DND-41 (cell line): ENCODE measurements at regions not wholly inside any gene's neighbourhood (a gene's known extent, or its start where the extent isn't known, plus 50 kb on each side); places are given as distances from the start of the nearest gene placed in this dataset.

Source experiments
- ATAC-seq: fragments of 200-7000 bp; cut with Tn5 transposase; 3 replicates; pipeline ENCODE4 v1.9.1; 2021; ENCODE audit warnings: low read depth; ENCODE audit not compliant: insufficient read depth
- DNase-seq: peaks from one replicate; pipeline ENCODE4 v3.0.0-alpha.2; 2020
- H2AFZ ChIP-seq: 2 replicates; pipeline ENCODE4 v1.6.0; 2012; ENCODE audit warnings: low read depth, low read length
- H3K27ac ChIP-seq: 2 replicates; pipeline ENCODE4 v1.5.1; 2012; ENCODE audit warnings: low read length, inconsistent platforms
- H3K27me3 ChIP-seq: fragments of 200-600 bp; sonication (generic); 2 replicates; pipeline ENCODE4 v1.6.0; 2012; ENCODE audit warnings: low read length, mild to moderate bottlenecking, inconsistent platforms; ENCODE audit not compliant: insufficient read depth, poor library complexity
- H3K36me3 ChIP-seq: 2 replicates; pipeline ENCODE4 v1.5.1; 2012; ENCODE audit warnings: low read length, inconsistent platforms; ENCODE audit not compliant: insufficient read depth
- H3K4me1 ChIP-seq: 2 replicates; pipeline ENCODE4 v1.5.1; 2012; ENCODE audit warnings: mild to moderate bottlenecking, low read length; ENCODE audit not compliant: insufficient read depth
- H3K4me2 ChIP-seq: 2 replicates; pipeline ENCODE4 v1.6.0; 2012; ENCODE audit warnings: mild to moderate bottlenecking, moderate library complexity, low read length, inconsistent platforms; ENCODE audit not compliant: insufficient read depth
- H3K4me3 ChIP-seq, 2 experiments: fragments of 200-600 bp in 1 of 2; shearing (Covaris generic) in 1 of 2; 2 replicates each; pipeline ENCODE4 v1.5.1; 2012 to 2016; ENCODE audit warnings: inconsistent platforms in 2 of 2, low read length in 2 of 2, mild to moderate bottlenecking in 2 of 2, low read depth in 1 of 2, moderate library complexity in 1 of 2
- H3K79me2 ChIP-seq: 2 replicates; pipeline ENCODE4 v1.6.0; 2012; ENCODE audit warnings: low read length, inconsistent platforms; ENCODE audit not compliant: insufficient read depth
- H3K9ac ChIP-seq: 2 replicates; pipeline ENCODE4 v1.6.0; 2012; ENCODE audit warnings: low read depth, mild to moderate bottlenecking, inconsistent platforms, low read length, moderate library complexity
- H3K9me3 ChIP-seq: 2 replicates; pipeline ENCODE4 v1.5.1; 2012; ENCODE audit warnings: low read length, moderate library complexity, mild to moderate bottlenecking, inconsistent platforms; ENCODE audit not compliant: insufficient read depth, severe bottlenecking
- H4K20me1 ChIP-seq: 2 replicates; pipeline ENCODE4 v1.6.0; 2012; ENCODE audit warnings: low read length; ENCODE audit not compliant: insufficient read depth
- CTCF ChIP-seq: IDR thresholded peaks from 2 replicates; pipeline ENCODE4 v1.5.1; 2012; ENCODE audit warnings: borderline replicate concordance, low read length, moderate library complexity, mild to moderate bottlenecking; ENCODE audit not compliant: poor library complexity, severe bottlenecking; ENCODE audit errors: extremely low read depth
- EZH2 ChIP-seq: IDR thresholded peaks from 3 replicates; pipeline ENCODE4 v1.6.1; 2012; ENCODE audit warnings: borderline replicate concordance, low read depth, mild to moderate bottlenecking, moderate library complexity, low read length, inconsistent platforms; ENCODE audit not compliant: severe bottlenecking

GRCh38 chr7:91660734-91661356 is 219.7 kb downstream of the MTERF1 start:
- ATAC-seq (no peak), DNase-seq (no peak)
- H2AFZ ChIP-seq: no peak overlapping the region
- H3K36me3 ChIP-seq: no peaks in the 10 kb centered on the region
- no peak overlapping the region for H3K9ac ChIP-seq
- H3K4me1 ChIP-seq: no peaks in the 10 kb centered on the region
- H3K27ac ChIP-seq: no peak overlapping the region
- H3K79me2 ChIP-seq: no peaks in the 10 kb centered on the region
- H3K4me3 ChIP-seq: no peak overlapping the region
- no peaks in the 10 kb centered on the region for H3K27me3 ChIP-seq
- H3K4me2 ChIP-seq: no peak overlapping the region
- H3K9me3 ChIP-seq: no peaks in the 10 kb centered on the region
- TF ChIP-seq CTCF: no peak
- H4K20me1 ChIP-seq: no peaks in the 10 kb centered on the region

DNA sequence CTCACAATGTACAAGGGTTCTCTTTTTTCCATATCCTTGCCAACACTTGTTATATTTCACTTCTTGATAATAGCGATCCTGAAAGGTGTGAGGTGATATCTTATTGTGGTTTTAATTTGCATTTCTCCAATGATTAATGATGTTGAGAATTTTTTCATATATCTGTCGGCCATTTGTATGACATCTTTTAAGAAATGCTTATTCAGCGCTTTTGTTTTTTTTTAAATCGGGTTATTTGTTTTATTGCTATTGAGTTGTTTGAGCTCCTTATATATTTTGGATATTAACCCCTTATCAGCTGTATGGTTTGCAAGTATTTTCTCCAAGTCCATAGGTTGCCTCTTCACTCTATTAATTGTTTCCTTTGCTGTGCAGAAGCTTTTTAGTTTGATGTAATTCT is 218.8 kb downstream of the MTERF1 start:
- DNase-seq (no peak), ATAC-seq (no peak)
- Histone ChIP-seq H3K79me2 (no peaks in the 10 kb centered on the region), H2AFZ (no peak overlapping the region), H3K9ac (no peak overlapping the region), H3K27ac (no peak overlapping the region), H3K4me1 (no peaks in the 10 kb centered on the region), H3K27me3 (no peaks in the 10 kb centered on the region), H3K9me3 (no peaks in the 10 kb centered on the region), H4K20me1 (no peaks in the 10 kb centered on the region), H3K4me3 (no peak overlapping the region), H3K36me3 (no peaks in the 10 kb centered on the region), H3K4me2 (no peak overlapping the region)
- TF ChIP-seq EZH2 (no peak), CTCF (no peak)

GRCh38 chr7:91668217-91668616 is 212.3 kb downstream of the MTERF1 start:
- no peak overlapping the region for H3K27ac ChIP-seq
- no peak overlapping the region for H2AFZ ChIP-seq
- H3K79me2 ChIP-seq: no peaks in the 10 kb centered on the region
- H3K4me1 ChIP-seq: no peaks in the 10 kb centered on the region
- no peaks in the 10 kb centered on the region for H3K9me3 ChIP-seq
- no peak overlapping the region for H3K4me3 ChIP-seq
- no peaks in the 10 kb centered on the region for H3K27me3 ChIP-seq
- TF ChIP-seq EZH2 (no peak), CTCF (no peak)
- DNase-seq (no peak), ATAC-seq (no peak)
- H3K9ac ChIP-seq: no peak overlapping the region
- H3K36me3 ChIP-seq: no peaks in the 10 kb centered on the region
- H3K4me2 ChIP-seq: no peak overlapping the region
- no peaks in the 10 kb centered on the region for H4K20me1 ChIP-seq

DNA sequence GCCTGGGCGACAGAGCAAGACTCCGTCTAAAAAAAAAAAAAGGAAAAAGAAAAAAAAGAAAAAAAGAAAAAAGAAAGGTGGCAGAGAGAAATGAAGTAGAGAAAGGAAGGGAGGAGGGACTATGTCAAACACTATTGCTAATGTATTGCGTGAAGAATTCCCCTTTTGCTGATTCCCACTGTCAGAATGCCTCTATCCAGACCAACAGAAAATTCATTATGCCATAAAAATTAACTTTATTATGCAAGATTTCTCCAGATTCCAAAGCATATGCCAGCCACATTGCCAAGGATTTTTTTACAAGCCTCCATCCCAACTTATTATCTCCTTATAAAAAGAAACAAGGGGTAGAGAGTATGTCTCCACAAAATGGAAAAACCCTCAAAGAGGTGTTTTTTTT is 209.3 kb downstream of the MTERF1 start:
- no peak for ATAC-seq
- Histone ChIP-seq H3K36me3 (no peaks in the 10 kb centered on the region), H3K4me2 (no peak overlapping the region), H2AFZ (no peak overlapping the region), H3K79me2 (no peaks in the 10 kb centered on the region), H3K4me3 (no peak overlapping the region), H4K20me1 (no peaks in the 10 kb centered on the region), H3K27me3 (no peaks in the 10 kb centered on the region), H3K9me3 (no peaks in the 10 kb centered on the region), H3K4me1 (no peaks in the 10 kb centered on the region), H3K9ac (no peak overlapping the region), H3K27ac (no peak overlapping the region)
- DNase-seq: no peak
- TF ChIP-seq EZH2 (no peak), CTCF (no peak)
